HG03565 (cell line): ENCODE measurements at regions not wholly inside any gene's neighbourhood (a gene's known extent, or its start where the extent isn't known, plus 50 kb on each side); places are given as distances from the start of the nearest gene placed in this dataset.

ENCODE experiments used
- ATAC-seq: cut with Tn5 transposase; IDR thresholded peaks from one replicate; pipeline ENCODE4 v1.9.1; 2021; ENCODE audit warnings: mild to moderate bottlenecking, moderate library complexity; ENCODE audit not compliant: unreplicated experiment

GRCh38 chr11:106327637-106328036, 250.2 kb downstream of the AASDHPPT start:
- ATAC-seq: no peak

- ATAC-seq: no peak
Measured at GRCh38 chr11:106329273-106330018, 252.0 kb downstream of the AASDHPPT start.

- ATAC-seq: no peak
Measured at GRCh38 chr11:106331176-106331575, 253.7 kb downstream of the AASDHPPT start.

- no peak for ATAC-seq
Measured at GRCh38 chr11:106333678-106334077, 256.2 kb downstream of the AASDHPPT start.

- ATAC-seq: no peak
Measured at GRCh38 chr11:106344394-106344793, 266.9 kb downstream of the AASDHPPT start.

GRCh38 chr11:106344966-106345365, 267.5 kb downstream of the AASDHPPT start:
- no peak for ATAC-seq

- ATAC-seq: no peak
Measured at GRCh38 chr11:106353031-106353430, 275.6 kb downstream of the AASDHPPT start.

GRCh38 chr11:106369224-106369623, 291.8 kb downstream of the AASDHPPT start:
- no peak for ATAC-seq

GRCh38 chr11:106378513-106379179, 301.2 kb downstream of the AASDHPPT start:
- no peak for ATAC-seq

GRCh38 chr11:106379265-106379664, 301.8 kb downstream of the AASDHPPT start:
- ATAC-seq: no peak

GRCh38 chr11:106379712-106380111, 302.2 kb downstream of the AASDHPPT start:
- ATAC-seq: no peak

GRCh38 chr11:106381895-106382294, 304.4 kb downstream of the AASDHPPT start:
- ATAC-seq: no peak

- ATAC-seq: no peak
Measured at GRCh38 chr11:106384429-106384828, 307.0 kb downstream of the AASDHPPT start.

GRCh38 chr11:106386519-106386918, 309.1 kb downstream of the AASDHPPT start:
- ATAC-seq: no peak

- ATAC-seq: no peak
Measured at GRCh38 chr11:106389101-106389500, 311.6 kb downstream of the AASDHPPT start.

- ATAC-seq: no peak
Measured at GRCh38 chr11:106390078-106390477, 312.6 kb downstream of the AASDHPPT start.

- no peak for ATAC-seq
Measured at GRCh38 chr11:106391771-106392420, 314.4 kb downstream of the AASDHPPT start.

GRCh38 chr11:106395716-106396349, 318.4 kb downstream of the AASDHPPT start:
- no peak for ATAC-seq

- ATAC-seq: no peak
Measured at GRCh38 chr11:106397787-106398501, 320.5 kb downstream of the AASDHPPT start.

- ATAC-seq: no peak
Measured at GRCh38 chr11:106398502-106399075, 321.1 kb downstream of the AASDHPPT start.
